ENCODE measurements at regions not wholly inside any gene's neighbourhood (a gene's known extent, or its start where the extent isn't known, plus 50 kb on each side); places are given as distances from the start of the nearest gene placed in this dataset.

- TF ChIP-seq POLR2A (IDR thresholded peaks at IDR 0.05) (no peak), EP300 (IDR thresholded peaks at IDR 0.05) (no peak), CTCF (IDR thresholded peaks at IDR 0.05) (no peak)
Measured at GRCh38 chr3:61347981-61348380, 96.7 kb upstream of the FHIT start.

Measured in gastroesophageal sphincter (tissue), 3 donors.